GM19238 (cell line): ENCODE measurements at regions not wholly inside any gene's neighbourhood (a gene's known extent, or its start where the extent isn't known, plus 50 kb on each side); places are given as distances from the start of the nearest gene placed in this dataset.

Experiments used
- DNase-seq: peaks from one replicate; pipeline ENCODE4 v3.0.0; 2011; ENCODE audit warnings: low spot score; ENCODE audit not compliant: insufficient read length

GRCh38 chr3:94258851-94259250 lies 196.0 kb downstream of the NSUN3 start:
- no peak for DNase-seq

- no peak for DNase-seq
These were observed 196.4 kb downstream of the NSUN3 start for GRCh38 chr3:94259291-94259690.

DNA sequence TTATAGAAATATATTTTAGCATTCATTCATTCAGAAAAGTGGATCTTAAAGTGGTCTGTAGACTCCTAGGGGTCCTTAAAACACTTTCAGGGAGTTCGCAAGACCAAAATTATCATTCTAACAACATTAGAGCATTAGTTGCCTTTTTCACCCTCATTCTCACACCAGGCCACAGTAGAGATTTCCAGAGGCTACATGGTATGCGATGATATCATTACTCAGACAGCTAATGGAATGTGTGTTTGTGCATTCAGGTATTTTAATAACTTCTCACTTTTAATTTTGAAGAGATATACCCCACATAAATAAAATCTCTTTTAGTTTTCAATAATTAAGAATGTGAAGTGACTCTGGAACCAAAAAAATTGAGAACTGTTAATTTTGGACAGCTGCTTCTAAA lies 206.9 kb downstream of the NSUN3 start:
- DNase-seq, result no peak

DNA sequence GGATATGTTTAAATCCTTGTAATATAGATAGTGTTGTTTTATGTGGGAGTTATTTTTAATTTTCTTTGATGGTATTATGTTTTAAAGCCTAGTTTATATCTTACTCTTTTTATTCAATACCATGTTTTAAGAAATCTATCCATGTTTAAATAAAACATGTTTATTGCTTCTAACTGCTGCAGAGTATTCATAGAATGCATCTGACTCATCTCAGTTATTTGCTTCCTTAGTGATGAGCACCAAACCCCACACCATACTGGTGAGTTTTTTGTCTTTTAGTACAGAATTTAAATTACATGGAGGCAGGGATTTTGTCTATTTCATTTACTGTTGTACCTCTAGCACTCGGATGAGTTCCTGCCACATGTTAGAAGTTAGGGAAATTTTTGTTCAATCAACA lies 209.2 kb downstream of the NSUN3 start:
- DNase-seq, result no peak

GRCh38 chr3:94280958-94281357 lies 218.1 kb downstream of the NSUN3 start:
- DNase-seq, result no peak

DNA sequence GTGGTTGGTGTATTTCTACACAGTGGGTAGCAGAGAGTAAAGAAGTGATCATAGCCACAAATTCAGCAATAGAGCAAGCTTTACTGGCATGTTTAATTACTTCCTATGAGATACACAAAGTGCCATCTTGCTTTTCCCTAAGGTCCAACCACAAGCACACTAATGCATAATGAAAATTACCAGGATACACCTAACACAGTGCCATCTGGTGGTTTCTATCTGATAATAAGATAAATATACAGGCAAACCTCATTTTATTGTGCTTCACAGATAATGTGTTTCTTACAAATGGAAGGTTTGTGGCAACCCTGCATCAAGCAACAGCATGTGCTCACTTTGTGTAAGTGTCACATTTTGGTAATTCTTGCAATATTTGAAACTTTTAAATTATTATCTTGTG lies 223.0 kb downstream of the NSUN3 start:
- DNase-seq, result no peak

DNA sequence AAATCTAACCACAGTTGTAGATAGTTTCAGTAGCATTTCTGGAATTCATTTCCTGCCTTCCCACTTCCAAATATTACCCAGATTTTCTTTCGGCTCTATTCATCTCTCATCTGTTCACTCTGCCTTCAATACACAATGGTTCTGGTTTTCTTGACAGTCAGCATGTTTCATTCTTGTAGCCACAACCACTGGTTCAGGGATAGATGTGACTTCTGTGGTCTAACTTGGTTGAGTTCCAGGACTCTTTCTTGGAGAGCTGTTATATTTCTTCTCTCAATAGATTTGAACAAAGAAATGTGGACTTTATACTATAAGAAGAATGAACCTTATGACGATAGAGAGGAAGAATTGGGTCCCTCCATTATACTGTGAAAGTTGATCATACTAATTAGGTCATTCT lies 228.8 kb downstream of the NSUN3 start:
- DNase-seq, result no peak

- DNase-seq, result no peak
These were observed 229.3 kb downstream of the NSUN3 start for GRCh38 chr3:94292151-94292550.

- DNase-seq, result no peak
These were observed 230.9 kb downstream of the NSUN3 start for GRCh38 chr3:94293793-94294195.

DNA sequence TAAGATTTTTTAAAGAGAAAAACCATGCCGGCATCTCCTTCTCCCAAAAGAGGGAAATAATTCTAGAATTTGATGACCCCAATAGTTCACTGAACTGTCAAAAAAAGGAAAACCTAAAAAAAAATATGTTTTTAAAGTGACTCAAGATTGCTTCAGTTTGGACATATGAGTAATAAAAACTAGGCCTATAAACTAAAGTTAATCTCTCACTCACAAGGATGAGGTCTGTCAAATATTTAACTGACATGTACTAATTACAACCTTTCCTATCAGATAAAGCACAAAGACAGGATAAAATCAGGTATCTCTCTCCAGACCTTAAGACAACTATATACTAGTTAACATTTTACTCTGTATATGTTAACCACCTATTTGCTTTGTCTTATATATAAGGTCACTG lies 231.9 kb downstream of the NSUN3 start:
- no peak for DNase-seq

DNA sequence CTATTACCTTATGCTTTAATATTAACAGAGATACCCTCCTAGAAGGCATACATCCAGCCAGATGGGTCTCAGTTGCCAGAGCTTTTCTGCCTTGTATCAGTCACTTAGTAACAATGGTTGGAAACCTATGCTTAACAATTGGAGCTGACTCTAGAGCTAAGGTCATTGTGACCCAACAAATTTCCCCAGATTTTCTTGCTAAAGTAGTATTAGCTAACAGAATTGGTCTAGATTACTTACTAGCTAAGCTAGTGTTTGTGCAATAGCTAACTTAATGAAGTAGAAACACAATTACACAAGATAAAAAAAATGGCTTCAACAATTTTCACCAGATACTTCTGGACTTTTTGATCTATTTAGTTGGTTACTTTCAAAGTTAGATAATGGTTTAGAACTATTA lies 236.9 kb downstream of the NSUN3 start:
- no peak for DNase-seq

GRCh38 chr3:94301366-94301765 lies 238.5 kb downstream of the NSUN3 start:
- no peak for DNase-seq

DNA sequence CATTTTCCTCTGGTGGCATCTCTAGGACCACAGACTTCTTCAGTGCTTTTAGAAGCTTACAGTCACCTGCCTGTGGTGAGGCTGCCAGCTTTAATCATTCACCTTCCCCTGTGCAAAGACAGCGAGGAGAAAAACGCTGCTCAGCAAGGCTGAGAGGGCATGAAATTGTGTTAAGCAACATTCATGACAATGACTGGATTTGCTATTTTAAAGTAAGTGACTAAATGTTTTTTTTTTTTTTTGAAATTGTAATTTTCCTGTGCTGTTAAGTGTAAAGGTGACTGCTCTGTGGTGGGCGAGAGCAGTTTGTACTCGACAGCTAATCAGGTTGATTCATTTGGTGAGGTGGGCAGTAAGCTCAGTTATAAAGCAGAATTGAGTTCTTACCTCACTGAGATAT lies 240.4 kb downstream of the NSUN3 start:
- no peak for DNase-seq

- no peak for DNase-seq
These were observed 241.0 kb downstream of the NSUN3 start for GRCh38 chr3:94303897-94304296.

DNA sequence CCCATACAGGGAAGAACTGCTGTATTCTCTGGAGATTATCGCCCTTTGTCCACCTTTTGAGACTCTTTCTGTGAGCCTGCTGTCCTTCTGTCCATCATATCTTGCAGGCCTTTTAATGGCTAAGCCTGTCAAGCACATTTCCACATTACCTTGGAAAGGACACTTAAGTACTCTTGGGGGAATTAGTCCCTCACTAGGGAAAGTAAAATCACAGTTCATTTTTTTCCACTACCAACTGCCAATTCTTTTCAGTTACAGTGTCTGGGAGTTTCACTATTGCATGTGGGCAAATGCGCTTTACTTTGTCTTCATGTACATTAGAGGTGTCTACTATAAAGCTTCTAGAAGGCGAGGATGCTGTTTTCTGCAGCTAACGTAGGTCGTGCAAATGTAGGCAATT lies 242.1 kb downstream of the NSUN3 start:
- DNase-seq, result no peak

GRCh38 chr3:94305835-94306611 lies 243.2 kb downstream of the NSUN3 start:
- no peak for DNase-seq

GRCh38 chr3:94307588-94307987 lies 244.7 kb downstream of the NSUN3 start:
- DNase-seq, result no peak

DNA sequence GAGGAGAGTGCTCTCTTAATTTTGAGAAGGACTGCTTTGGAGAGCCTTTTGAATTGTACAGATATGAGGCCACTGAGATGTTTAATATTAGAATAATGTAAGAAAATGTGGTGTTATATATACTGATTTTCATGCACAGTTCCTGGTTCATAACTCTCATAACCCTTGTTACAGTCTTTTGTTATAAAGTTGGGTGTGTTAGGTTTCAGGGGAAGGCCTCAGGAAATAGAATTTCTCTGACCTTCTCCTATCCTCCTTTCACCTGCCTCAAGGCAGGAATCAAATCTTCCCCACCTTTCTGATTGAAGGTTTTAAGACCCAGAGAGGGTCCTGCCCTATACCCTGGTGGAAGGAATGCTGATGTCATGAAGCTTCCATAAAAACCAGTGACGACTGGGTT lies 245.9 kb downstream of the NSUN3 start:
- no peak for DNase-seq

DNA sequence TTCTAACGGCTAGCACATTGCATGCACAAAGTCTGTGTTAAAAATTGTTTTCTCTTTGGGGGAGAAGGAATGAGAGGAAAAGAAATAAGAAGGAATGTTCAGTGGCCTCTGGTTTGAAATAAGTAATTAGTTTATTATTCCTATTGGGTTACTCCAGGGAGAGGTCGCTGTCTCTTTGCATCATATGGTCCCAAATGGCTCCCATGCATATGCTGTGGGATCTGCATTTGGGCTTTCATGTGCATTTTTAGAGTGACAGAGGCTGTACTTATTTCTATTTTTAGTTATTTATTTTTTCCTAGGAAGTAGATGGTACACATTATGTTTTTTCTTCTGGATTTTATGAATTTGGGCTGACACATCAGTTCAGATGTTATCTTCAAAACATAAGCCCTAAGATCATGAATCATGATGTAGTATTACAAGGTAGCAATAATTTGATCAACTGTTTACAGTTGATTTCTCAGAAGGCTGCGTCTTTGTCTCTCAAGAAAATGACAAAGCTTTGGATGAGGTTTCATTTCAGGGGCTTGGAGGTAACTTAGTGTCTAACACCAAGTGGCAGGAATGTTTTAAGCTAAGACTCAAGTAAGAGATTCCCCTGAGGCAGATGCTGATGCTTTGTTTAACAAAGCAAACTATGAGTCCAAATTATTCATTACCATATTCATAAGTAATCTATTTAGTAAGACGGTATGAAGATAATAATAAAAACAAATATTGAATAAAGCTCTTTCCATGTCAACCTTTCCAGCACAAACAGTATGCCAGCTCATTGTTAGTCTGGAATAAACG lies 247.7 kb downstream of the NSUN3 start:
- DNase-seq, result no peak

- no peak for DNase-seq
These were observed 248.8 kb downstream of the NSUN3 start for GRCh38 chr3:94311651-94312050.

GRCh38 chr3:94314218-94314883 lies 251.5 kb downstream of the NSUN3 start:
- no peak for DNase-seq

DNA sequence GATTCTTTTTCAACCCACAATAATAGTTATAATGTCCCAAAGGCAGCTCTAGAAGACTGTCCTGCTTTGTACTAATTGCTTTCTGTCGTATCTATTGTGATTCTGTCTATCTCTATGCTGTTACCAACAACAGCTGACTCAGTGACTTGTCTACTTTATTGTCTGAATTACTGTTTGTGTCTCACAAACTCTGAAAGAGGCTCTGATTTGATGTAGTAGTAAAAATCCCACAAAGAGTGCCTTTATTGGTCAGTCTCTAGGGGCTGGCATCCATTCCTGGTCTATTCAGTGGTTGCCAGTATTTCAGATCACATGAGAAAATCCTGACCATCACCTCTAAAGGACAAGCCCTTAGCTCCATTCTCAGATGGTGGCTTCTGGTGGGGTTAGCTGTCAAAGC lies 254.2 kb downstream of the NSUN3 start:
- DNase-seq, result no peak
